ENCODE measurements at regions not wholly inside any gene's neighbourhood (a gene's known extent, or its start where the extent isn't known, plus 50 kb on each side); places are given as distances from the start of the nearest gene placed in this dataset.

DNA sequence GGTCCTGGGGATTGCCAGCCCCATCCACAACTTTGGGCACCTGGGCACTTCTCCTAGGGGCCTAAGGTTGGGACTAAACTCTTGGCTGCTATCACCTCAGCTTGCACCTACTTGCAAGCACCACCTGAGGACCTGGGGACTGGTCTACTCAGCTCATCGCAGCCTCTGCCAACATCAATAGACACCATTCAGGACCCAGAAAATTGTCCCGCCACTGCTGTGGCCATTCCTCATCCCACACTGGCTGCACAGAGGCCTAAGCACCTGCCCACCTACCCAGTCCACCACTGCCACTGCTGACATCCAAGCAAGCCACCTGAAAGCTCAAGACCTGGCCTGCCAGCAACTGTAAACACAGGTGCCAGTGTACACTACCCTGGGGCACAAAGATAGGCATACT, 234.1 kb downstream of the STK31 start:
- Histone ChIP-seq H3K4me1 (ENCODE audit: control insufficient read depth, extremely low read depth, insufficient read depth, low read length) (no peaks in the 10 kb centered on the region), H3K4me2 (ENCODE audit: control insufficient read depth, extremely low read depth, insufficient read depth, low read depth, low read length) (no peak overlapping the region), H3K27ac (ENCODE audit: control insufficient read depth, insufficient read depth, low read length) (no peak overlapping the region), H3K9me3 (ENCODE audit: control insufficient read depth, low read depth, low read length) (no peaks in the 10 kb centered on the region), H4K20me1 (ENCODE audit: control insufficient read depth, extremely low read depth, insufficient read depth, low read length) (no peaks in the 10 kb centered on the region), H3K79me2 (ENCODE audit: control insufficient read depth, insufficient read depth, low read length) (no peaks in the 10 kb centered on the region), H2AFZ (ENCODE audit: control insufficient read depth, low read length) (no peak overlapping the region), H3K36me3 (ENCODE audit: control insufficient read depth in 2 of 2, extremely low read depth in 1 of 2, insufficient read depth in 2 of 2, low read length in 2 of 2) (no peaks in the 10 kb centered on the region), H3K9ac (ENCODE audit: control insufficient read depth, extremely low read depth, insufficient read depth, low read length) (no peak overlapping the region), H3K9me1 (ENCODE audit: control insufficient read depth, extremely low read depth, insufficient read depth, low read length) (no peaks in the 10 kb centered on the region), H3K4me3 (ENCODE audit: control insufficient read depth in 2 of 3, extremely low read depth in 1 of 3, insufficient read depth in 2 of 3, low read depth in 1 of 3, low read length in 3 of 3) (no peak overlapping the region), H3K27me3 (ENCODE audit: control insufficient read depth, extremely low read depth, insufficient read depth, low read length) (peaks cover 2% of the 10 kb centered on the region)
- dilution Hi-C loops (cut with MboI; ENCODE audit: extremely low pct_ligation_motif_present, low sequenced_read_pairs), result no loop called here
- DNase-seq (ENCODE audit: low read depth, low spot score) (no peak), FAIRE-seq (no peak)
- no peak for TF ChIP-seq EZH2 (IDR thresholded peaks at IDR 0.05; ENCODE audit: low read length)
- TF ChIP-seq, protein P1, sequence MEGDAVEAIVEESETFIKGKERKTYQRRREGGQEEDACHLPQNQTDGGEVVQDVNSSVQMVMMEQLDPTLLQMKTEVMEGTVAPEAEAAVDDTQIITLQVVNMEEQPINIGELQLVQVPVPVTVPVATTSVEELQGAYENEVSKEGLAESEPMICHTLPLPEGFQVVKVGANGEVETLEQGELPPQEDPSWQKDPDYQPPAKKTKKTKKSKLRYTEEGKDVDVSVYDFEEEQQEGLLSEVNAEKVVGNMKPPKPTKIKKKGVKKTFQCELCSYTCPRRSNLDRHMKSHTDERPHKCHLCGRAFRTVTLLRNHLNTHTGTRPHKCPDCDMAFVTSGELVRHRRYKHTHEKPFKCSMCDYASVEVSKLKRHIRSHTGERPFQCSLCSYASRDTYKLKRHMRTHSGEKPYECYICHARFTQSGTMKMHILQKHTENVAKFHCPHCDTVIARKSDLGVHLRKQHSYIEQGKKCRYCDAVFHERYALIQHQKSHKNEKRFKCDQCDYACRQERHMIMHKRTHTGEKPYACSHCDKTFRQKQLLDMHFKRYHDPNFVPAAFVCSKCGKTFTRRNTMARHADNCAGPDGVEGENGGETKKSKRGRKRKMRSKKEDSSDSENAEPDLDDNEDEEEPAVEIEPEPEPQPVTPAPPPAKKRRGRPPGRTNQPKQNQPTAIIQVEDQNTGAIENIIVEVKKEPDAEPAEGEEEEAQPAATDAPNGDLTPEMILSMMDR (optimal IDR thresholded peaks at IDR 0.05 in 1 of 3, IDR thresholded peaks at IDR 0.05 in 1 of 3, conservative IDR thresholded peaks at IDR 0.05 in 1 of 3; ENCODE audit: extremely low read depth in 1 of 3, insufficient read depth in 2 of 3, low read length in 3 of 3), result no peak

DNA sequence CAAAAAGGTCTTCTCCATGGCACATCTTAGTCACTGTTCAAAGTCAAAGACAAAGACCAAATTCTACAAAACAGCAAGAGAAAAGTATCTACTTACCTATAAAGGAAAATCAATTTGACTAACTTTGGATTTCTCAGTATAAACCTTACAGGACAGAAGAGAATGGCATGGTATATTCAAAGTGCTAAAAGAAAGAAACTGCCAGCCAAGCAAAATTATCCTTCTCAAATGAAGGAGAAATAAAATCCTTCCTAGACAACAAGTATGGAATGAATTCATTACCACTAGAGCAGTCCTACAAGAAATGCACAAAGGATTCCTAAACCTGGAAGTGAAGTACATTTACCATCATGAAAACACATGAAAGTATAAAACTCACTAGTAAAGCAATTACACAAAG, 235.5 kb downstream of the STK31 start:
- H4K20me1 ChIP-seq (ENCODE audit: control insufficient read depth, extremely low read depth, insufficient read depth, low read length), result no peaks in the 10 kb centered on the region
- no peaks in the 10 kb centered on the region for H3K4me1 ChIP-seq (ENCODE audit: control insufficient read depth, extremely low read depth, insufficient read depth, low read length)
- no peak overlapping the region for H3K27ac ChIP-seq (ENCODE audit: control insufficient read depth, insufficient read depth, low read length)
- no peaks in the 10 kb centered on the region for H3K36me3 ChIP-seq (ENCODE audit: control insufficient read depth in 2 of 2, extremely low read depth in 1 of 2, insufficient read depth in 2 of 2, low read length in 2 of 2)
- H3K9ac ChIP-seq (ENCODE audit: control insufficient read depth, extremely low read depth, insufficient read depth, low read length), result no peak overlapping the region
- H3K9me3 ChIP-seq (ENCODE audit: control insufficient read depth, low read depth, low read length), result no peaks in the 10 kb centered on the region
- peaks cover 2% of the 10 kb centered on the region for H3K27me3 ChIP-seq (ENCODE audit: control insufficient read depth, extremely low read depth, insufficient read depth, low read length)
- no peak for DNase-seq (ENCODE audit: low read depth, low spot score)
- H3K79me2 ChIP-seq (ENCODE audit: control insufficient read depth, insufficient read depth, low read length), result no peaks in the 10 kb centered on the region
- H3K4me2 ChIP-seq (ENCODE audit: control insufficient read depth, extremely low read depth, insufficient read depth, low read depth, low read length), result no peak overlapping the region
- H3K9me1 ChIP-seq (ENCODE audit: control insufficient read depth, extremely low read depth, insufficient read depth, low read length), result no peaks in the 10 kb centered on the region
- no peak for FAIRE-seq
- no peak overlapping the region for H2AFZ ChIP-seq (ENCODE audit: control insufficient read depth, low read length)
- dilution Hi-C loops (cut with MboI; ENCODE audit: extremely low pct_ligation_motif_present, low sequenced_read_pairs), result no loop called here
- H3K4me3 ChIP-seq (ENCODE audit: control insufficient read depth in 2 of 3, extremely low read depth in 1 of 3, insufficient read depth in 2 of 3, low read depth in 1 of 3, low read length in 3 of 3), result no peak overlapping the region
- TF ChIP-seq, protein P1 (optimal IDR thresholded peaks at IDR 0.05 in 1 of 3, IDR thresholded peaks at IDR 0.05 in 1 of 3, conservative IDR thresholded peaks at IDR 0.05 in 1 of 3; ENCODE audit: extremely low read depth in 1 of 3, insufficient read depth in 2 of 3, low read length in 3 of 3), result no peak
- TF ChIP-seq EZH2 (IDR thresholded peaks at IDR 0.05; ENCODE audit: low read length), result no peak
